HTR-8/SVneo (cell line): ENCODE measurements at regions not wholly inside any gene's neighbourhood (a gene's known extent, or its start where the extent isn't known, plus 50 kb on each side); places are given as distances from the start of the nearest gene placed in this dataset.

Source experiments
- DNase-seq: peaks from one replicate; pipeline ENCODE4 v3.0.0; 2011; ENCODE audit warnings: low spot score, mixed read lengths; ENCODE audit not compliant: insufficient read length
- FAIRE-seq: peaks from 2 replicates; lab custom pipeline; 2011; peaks lifted over from hg19 to GRCh38; lab: Jason Lieb, UNC

DNA sequence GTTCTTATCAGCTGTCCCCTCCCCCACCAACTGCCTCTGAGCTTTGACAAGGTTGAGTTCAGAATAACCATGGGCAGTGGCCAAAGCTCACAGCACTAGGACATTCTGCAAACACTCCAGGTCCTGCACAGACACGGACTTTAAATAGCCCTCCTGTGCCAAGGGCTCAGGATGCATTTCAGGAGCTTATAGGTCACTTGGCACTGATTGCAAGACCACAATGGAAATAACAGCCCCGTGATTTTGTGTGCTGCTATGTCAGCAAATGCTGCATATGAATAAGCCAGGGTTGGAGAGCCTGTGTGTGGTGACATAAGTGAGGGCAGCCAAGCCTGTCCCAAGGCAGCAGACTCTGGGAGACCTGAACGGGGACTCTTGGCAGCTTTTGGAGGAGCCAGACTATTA, 150.7 kb downstream of the DMRT2 start:
- FAIRE-seq (no peak), DNase-seq (no peak)

DNA sequence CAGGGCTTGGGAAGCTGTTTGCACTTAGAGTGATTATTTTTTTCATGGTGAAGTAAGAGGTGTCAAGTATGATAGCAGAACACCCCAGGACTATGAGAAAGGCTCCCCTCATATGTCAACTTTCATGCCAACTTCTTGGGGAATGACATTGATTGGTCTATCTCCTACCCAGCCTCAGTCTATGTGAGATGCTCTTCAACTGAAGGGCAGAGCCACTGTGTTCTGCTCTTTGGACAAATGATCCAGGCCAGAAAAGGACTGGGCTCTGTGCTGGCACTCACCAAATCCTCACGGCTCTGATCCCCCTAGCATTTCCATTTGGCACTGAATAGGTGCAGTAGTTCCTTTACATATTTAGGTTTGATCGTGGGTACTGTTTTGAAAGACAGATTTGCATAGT, 151.1 kb downstream of the DMRT2 start:
- DNase-seq (no peak), FAIRE-seq (no peak)

- FAIRE-seq (no peak), DNase-seq (no peak)
Observed at GRCh38 chr9:1201901-1202300, 151.7 kb downstream of the DMRT2 start.

DNA sequence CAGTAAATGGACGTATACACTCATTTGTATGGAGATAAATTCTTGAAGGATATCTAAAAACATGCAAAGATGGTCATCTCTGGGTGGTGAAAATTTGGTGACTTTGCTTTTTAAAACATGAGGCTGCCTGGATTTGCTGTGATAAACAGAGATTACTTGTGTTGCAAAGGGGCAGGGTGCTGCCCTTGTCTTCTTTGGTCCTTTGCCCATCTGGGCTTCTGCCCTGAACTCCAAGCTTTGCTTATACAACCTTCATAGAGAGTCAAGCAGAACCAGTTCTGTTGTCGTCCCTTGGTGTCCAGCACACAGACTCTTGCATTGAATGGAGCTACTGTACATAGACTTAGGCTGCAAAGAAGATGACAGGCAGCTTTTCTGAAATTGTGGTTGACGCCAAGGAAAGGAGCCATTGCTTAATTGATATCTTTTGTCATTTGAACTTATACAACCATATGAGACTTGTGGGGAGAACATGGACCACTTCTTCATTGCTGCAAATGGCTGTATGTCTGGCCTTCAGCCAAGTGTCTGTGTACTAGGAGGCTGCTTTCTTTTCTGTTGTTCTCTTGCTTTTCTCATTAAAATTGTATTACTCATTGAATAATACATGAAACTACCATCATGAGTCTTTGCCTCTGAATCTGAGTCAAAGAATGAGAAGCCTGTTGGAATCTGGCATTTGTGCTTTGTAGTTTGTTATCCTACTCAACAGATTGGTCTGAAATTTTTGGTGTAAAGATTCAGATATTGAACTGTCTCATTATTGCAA, 152.5 kb downstream of the DMRT2 start:
- DNase-seq (no peak), FAIRE-seq (no peak)

DNA sequence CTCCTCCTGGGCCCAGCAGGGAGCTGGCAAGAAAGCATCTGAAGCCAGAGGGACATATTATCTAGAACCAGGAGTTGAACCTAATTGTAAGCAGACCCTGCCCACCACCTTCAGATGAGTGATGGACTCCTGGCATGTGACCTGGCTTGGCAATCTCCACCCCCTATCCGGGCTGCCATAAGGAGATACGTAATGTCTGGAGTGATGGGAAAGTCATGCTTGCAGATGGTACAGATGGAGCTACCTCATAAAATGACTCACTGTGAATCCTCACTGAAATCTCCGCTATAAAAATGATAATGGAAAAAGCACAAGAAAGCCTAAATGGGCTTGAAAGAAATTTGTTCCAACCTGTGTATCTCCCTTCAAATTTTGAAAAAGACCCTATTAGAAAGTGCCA, 157.5 kb downstream of the DMRT2 start:
- DNase-seq (no peak), FAIRE-seq (no peak)

- no peak for FAIRE-seq
- no peak for DNase-seq
Observed at GRCh38 chr9:1208157-1208556, 158.0 kb downstream of the DMRT2 start.

DNA sequence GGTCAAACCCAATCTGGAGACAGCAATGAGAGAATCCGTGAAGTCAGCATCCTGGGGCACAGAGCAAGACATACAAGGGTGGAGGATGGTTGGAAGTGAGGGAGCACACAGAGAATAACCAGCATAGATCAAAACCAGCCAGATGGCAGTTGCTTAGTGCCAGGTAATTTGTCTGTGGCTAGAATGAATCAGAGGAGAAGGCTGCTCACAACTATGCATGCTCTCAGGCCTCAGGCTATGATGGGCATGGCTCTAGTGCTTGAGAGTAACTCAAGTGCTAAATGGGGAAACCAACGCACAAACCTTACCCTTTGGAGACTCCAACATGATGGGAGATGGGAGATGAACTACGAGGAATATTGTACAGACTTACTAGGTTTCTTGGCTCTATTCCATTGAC, 160.8 kb downstream of the DMRT2 start:
- no peak for DNase-seq
- no peak for FAIRE-seq

GRCh38 chr9:1216532-1216931, 166.4 kb downstream of the DMRT2 start:
- FAIRE-seq, result no peak
- DNase-seq, result no peak

DNA sequence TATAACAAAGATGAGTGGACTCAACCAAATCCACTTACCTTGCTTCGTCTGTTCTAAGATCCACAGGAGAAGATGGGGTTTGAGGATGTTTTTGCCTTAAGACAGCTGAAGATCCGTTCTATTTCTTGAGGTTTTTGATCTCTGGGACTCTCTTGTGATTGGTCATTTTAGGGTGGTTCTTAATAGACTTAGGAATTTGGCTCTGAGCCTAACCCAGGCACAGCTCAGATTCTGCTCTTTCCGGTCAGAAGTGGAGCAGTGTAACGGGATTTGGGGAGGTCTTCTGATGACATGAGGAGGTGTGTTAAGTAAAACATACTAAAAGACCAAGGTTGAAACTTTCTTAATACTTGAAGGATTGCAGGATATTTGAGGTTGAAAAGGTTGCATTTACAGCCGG, 166.9 kb downstream of the DMRT2 start:
- FAIRE-seq (no peak), DNase-seq (no peak)

GRCh38 chr9:1219284-1219683, 169.1 kb downstream of the DMRT2 start:
- no peak for DNase-seq
- no peak for FAIRE-seq

DNA sequence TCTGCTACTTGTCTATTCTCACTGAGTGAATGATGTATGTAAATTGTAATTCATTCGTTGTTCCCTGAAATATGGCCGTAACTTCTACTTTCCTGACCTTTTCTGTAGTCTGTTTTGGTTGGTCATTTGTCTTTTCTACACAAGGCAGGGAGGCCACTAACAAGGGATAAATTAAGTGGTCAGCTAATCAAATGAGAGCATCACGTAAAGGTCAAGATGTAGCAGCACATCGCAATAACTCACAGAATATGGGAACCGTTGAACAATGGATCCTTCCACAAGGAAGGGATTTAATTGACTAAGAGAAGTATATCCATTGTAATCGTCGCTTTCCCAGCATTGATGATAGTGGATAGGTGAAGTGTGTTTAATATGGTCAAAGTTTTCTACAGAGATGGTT, 171.1 kb downstream of the DMRT2 start:
- FAIRE-seq, result no peak
- DNase-seq, result no peak

- FAIRE-seq, result no peak
- no peak for DNase-seq
Observed at GRCh38 chr9:1222511-1222910, 172.4 kb downstream of the DMRT2 start.

- no peak for FAIRE-seq
- DNase-seq, result no peak
Observed at GRCh38 chr9:1231998-1232919, 182.1 kb downstream of the DMRT2 start.

- no peak for FAIRE-seq
- DNase-seq, result no peak
Observed at GRCh38 chr9:1233568-1233967, 183.4 kb downstream of the DMRT2 start.

GRCh38 chr9:1235650-1236049, 185.5 kb downstream of the DMRT2 start:
- no peak for FAIRE-seq
- no peak for DNase-seq

DNA sequence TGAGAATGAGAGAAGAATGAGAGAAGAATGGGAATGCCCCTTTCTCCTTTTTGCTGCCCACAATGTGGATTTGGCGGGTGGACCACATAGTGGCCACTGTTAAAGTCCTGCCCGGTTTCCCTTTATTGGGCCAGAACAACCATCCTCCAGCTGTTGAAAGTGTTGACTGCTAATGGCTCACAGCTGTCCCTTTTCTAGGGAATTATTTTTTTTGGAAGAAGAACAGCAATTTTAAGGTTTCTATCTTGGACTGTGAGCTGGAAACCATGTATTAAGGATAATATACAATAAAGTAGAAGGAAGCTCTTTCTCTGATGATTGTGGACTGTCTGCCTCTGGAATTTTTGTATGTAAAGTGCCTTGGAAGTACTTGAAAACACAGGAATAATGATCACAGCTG, 185.9 kb downstream of the DMRT2 start:
- DNase-seq, result no peak
- no peak for FAIRE-seq

GRCh38 chr9:1238407-1238806, 188.2 kb downstream of the DMRT2 start:
- no peak for DNase-seq
- FAIRE-seq, result no peak

DNA sequence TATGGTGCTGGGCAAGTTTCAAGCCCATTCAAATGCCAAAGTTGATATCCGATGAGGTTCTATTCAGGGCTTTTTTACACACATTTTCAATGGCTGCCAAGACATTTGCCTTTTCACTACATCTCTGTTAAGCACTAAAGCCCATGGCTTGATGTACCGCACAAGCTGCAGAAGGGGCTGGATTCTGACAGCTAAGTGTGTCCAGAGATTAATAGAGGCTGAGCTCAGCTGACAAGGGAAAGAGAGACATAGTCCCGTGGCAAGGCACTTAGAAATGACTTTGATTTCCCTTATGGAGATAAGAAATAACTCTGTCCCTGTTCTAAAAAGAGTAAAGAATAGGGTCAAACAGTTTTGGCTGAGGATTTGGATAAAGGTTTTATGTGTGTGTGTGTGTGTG, 198.6 kb downstream of the DMRT2 start:
- no peak for FAIRE-seq

GRCh38 chr9:1253064-1253979, 203.2 kb downstream of the DMRT2 start:
- FAIRE-seq (no peak), DNase-seq (no peak)

More for the DNA sequence above, 198.6 kb downstream of the DMRT2 start:
- no peak for DNase-seq

DNA sequence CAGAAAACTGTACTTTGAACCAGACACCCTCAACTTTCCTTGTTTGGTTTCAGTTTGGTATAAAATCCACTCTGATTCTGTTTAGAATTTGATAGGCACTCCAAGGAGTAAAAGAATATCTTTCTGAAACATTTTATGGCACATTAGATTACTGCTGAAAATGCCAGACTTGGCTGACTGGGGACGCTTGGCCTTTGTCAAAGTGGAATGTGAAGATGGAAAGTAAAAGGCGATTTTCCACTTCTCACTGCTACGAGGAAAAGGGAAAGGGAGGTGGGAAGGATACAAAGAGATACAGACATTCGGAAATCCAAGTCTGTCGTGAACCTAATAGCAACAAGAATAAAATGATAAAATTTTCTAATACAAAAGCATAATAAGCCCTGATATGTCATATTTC, 203.9 kb downstream of the DMRT2 start:
- FAIRE-seq, result no peak
- no peak for DNase-seq
